T-helper 2 cell treated with Interferon-gamma antibody and Interleukin-4, amounts not matched to agents 5 μg/mL and 100 μg/mL, for 36 hours (primary cell): ENCODE measurements at regions not wholly inside any gene's neighbourhood (a gene's known extent, or its start where the extent isn't known, plus 50 kb on each side); places are given as distances from the start of the nearest gene placed in this dataset.

Source experiments
- DNase-seq: peaks from one replicate; pipeline ENCODE4 v3.0.0; 2021; ENCODE audit warnings: low spot score
- H3K27ac Mint-ChIP-seq: one replicate; pipeline ENCODE4 v1.8.0; 2021; ENCODE audit warnings: mild to moderate bottlenecking, mixed read lengths
- H3K27me3 Mint-ChIP-seq: one replicate; pipeline ENCODE4 v1.8.0; 2021; ENCODE audit warnings: low read depth, mixed read lengths
- H3K36me3 Mint-ChIP-seq: one replicate; pipeline ENCODE4 v1.8.0; 2021; ENCODE audit warnings: low read depth, mixed read lengths
- H3K4me1 Mint-ChIP-seq: one replicate; pipeline ENCODE4 v1.8.0; 2021; ENCODE audit warnings: low read depth, mixed read lengths
- H3K4me3 Mint-ChIP-seq: one replicate; pipeline ENCODE4 v1.8.0; 2022; ENCODE audit warnings: mild to moderate bottlenecking, moderate library complexity, mixed read lengths
- H3K9me3 Mint-ChIP-seq: one replicate; pipeline ENCODE4 v1.8.0; 2021; ENCODE audit warnings: mixed read lengths

- H3K36me3 Mint-ChIP-seq = no peaks in the 10 kb centered on the region
These were observed 173.9 kb downstream of the GXYLT1 start for GRCh38 chr12:41970744-41971143.

GRCh38 chr12:41968599-41968998 is 176.1 kb downstream of the GXYLT1 start:
- Mint-ChIP-seq H3K4me1 (no peaks in the 10 kb centered on the region), H3K36me3 (no peaks in the 10 kb centered on the region), H3K4me3 (no peak overlapping the region), H3K9me3 (no peaks in the 10 kb centered on the region), H3K27ac (no peak overlapping the region), H3K27me3 (peaks cover 3% of the 10 kb centered on the region)
- DNase-seq = no peak

More at GRCh38 chr12:41970744-41971143, 173.9 kb downstream of the GXYLT1 start:
- Mint-ChIP-seq H3K4me1 (no peaks in the 10 kb centered on the region), H3K9me3 (no peaks in the 10 kb centered on the region), H3K4me3 (no peak overlapping the region), H3K27me3 (no peaks in the 10 kb centered on the region), H3K27ac (no peak overlapping the region)
- DNase-seq = no peak

- Mint-ChIP-seq H3K9me3 (no peaks in the 10 kb centered on the region), H3K27me3 (peaks cover 3% of the 10 kb centered on the region), H3K27ac (no peak overlapping the region), H3K4me3 (no peak overlapping the region), H3K36me3 (no peaks in the 10 kb centered on the region), H3K4me1 (no peaks in the 10 kb centered on the region)
- DNase-seq = no peak
These were observed 176.8 kb downstream of the GXYLT1 start for GRCh38 chr12:41967668-41968500.

GRCh38 chr12:41966916-41967315 is 177.8 kb downstream of the GXYLT1 start:
- H3K4me1 Mint-ChIP-seq = no peaks in the 10 kb centered on the region
- no peaks in the 10 kb centered on the region for H3K9me3 Mint-ChIP-seq
- peaks cover 3% of the 10 kb centered on the region for H3K27me3 Mint-ChIP-seq
- H3K27ac Mint-ChIP-seq = no peak overlapping the region
- no peak for DNase-seq
- no peaks in the 10 kb centered on the region for H3K36me3 Mint-ChIP-seq
- H3K4me3 Mint-ChIP-seq = no peak overlapping the region

GRCh38 chr12:41966001-41966400 is 178.7 kb downstream of the GXYLT1 start:
- Mint-ChIP-seq H3K36me3 (no peaks in the 10 kb centered on the region), H3K27me3 (peaks cover 3% of the 10 kb centered on the region), H3K4me3 (no peak overlapping the region), H3K9me3 (no peaks in the 10 kb centered on the region), H3K27ac (no peak overlapping the region), H3K4me1 (no peaks in the 10 kb centered on the region)
- DNase-seq = no peak

- no peak overlapping the region for H3K4me3 Mint-ChIP-seq
- H3K9me3 Mint-ChIP-seq = no peaks in the 10 kb centered on the region
- H3K4me1 Mint-ChIP-seq = no peaks in the 10 kb centered on the region
- no peak overlapping the region for H3K27ac Mint-ChIP-seq
- H3K36me3 Mint-ChIP-seq = no peaks in the 10 kb centered on the region
- no peak for DNase-seq
- H3K27me3 Mint-ChIP-seq = peaks cover 3% of the 10 kb centered on the region
These were observed 181.3 kb downstream of the GXYLT1 start for GRCh38 chr12:41963398-41963797.

- H3K4me3 Mint-ChIP-seq = no peak overlapping the region
- H3K36me3 Mint-ChIP-seq = no peaks in the 10 kb centered on the region
- no peaks in the 10 kb centered on the region for H3K9me3 Mint-ChIP-seq
- peaks cover 3% of the 10 kb centered on the region for H3K27me3 Mint-ChIP-seq
- DNase-seq = no peak
- H3K4me1 Mint-ChIP-seq = no peaks in the 10 kb centered on the region
- H3K27ac Mint-ChIP-seq = no peak overlapping the region
These were observed 182.5 kb downstream of the GXYLT1 start for GRCh38 chr12:41962171-41962572.

- Mint-ChIP-seq H3K4me1 (no peaks in the 10 kb centered on the region), H3K27ac (no peak overlapping the region), H3K9me3 (no peaks in the 10 kb centered on the region), H3K36me3 (no peaks in the 10 kb centered on the region), H3K4me3 (no peak overlapping the region), H3K27me3 (no peaks in the 10 kb centered on the region)
- DNase-seq = no peak
These were observed 185.4 kb downstream of the GXYLT1 start for GRCh38 chr12:41959271-41959670.

GRCh38 chr12:41956353-41956752 is 188.3 kb downstream of the GXYLT1 start:
- Mint-ChIP-seq H3K36me3 (no peaks in the 10 kb centered on the region), H3K4me1 (no peaks in the 10 kb centered on the region), H3K4me3 (no peak overlapping the region), H3K27ac (no peak overlapping the region), H3K9me3 (no peaks in the 10 kb centered on the region), H3K27me3 (peaks cover 3% of the 10 kb centered on the region)
- no peak for DNase-seq

GRCh38 chr12:41950455-41950854 is 194.2 kb downstream of the GXYLT1 start:
- Mint-ChIP-seq H3K27me3 (peaks cover 4% of the 10 kb centered on the region), H3K9me3 (peaks cover 7% of the 10 kb centered on the region), H3K4me3 (no peak overlapping the region), H3K36me3 (no peaks in the 10 kb centered on the region), H3K4me1 (no peaks in the 10 kb centered on the region), H3K27ac (no peak overlapping the region)
- no peak for DNase-seq

GRCh38 chr12:41946106-41946505 is 198.6 kb downstream of the GXYLT1 start:
- Mint-ChIP-seq H3K9me3 (peaks cover 7% of the 10 kb centered on the region), H3K36me3 (no peaks in the 10 kb centered on the region)

GRCh38 chr12:41944216-41944615 is 200.5 kb downstream of the GXYLT1 start:
- no peak for DNase-seq
- Mint-ChIP-seq H3K4me1 (no peaks in the 10 kb centered on the region), H3K4me3 (no peak overlapping the region), H3K9me3 (peaks cover 7% of the 10 kb centered on the region), H3K27ac (no peak overlapping the region), H3K27me3 (peaks cover 3% of the 10 kb centered on the region), H3K36me3 (no peaks in the 10 kb centered on the region)

More at GRCh38 chr12:41946106-41946505, 198.6 kb downstream of the GXYLT1 start:
- Mint-ChIP-seq H3K4me3 (no peak overlapping the region), H3K27ac (no peak overlapping the region), H3K27me3 (no peaks in the 10 kb centered on the region), H3K4me1 (no peaks in the 10 kb centered on the region)
- DNase-seq = no peak

- DNase-seq = no peak
These were observed 201.0 kb downstream of the GXYLT1 start for GRCh38 chr12:41943671-41944070.

GRCh38 chr12:41942354-41942753 is 202.3 kb downstream of the GXYLT1 start:
- Mint-ChIP-seq H3K9me3 (peaks cover 7% of the 10 kb centered on the region), H3K27ac (no peak overlapping the region), H3K36me3 (no peaks in the 10 kb centered on the region), H3K4me1 (no peaks in the 10 kb centered on the region), H3K27me3 (peaks cover 6% of the 10 kb centered on the region), H3K4me3 (no peak overlapping the region)
- DNase-seq = no peak

More at GRCh38 chr12:41943671-41944070, 201.0 kb downstream of the GXYLT1 start:
- no peaks in the 10 kb centered on the region for H3K4me1 Mint-ChIP-seq
- peaks cover 7% of the 10 kb centered on the region for H3K9me3 Mint-ChIP-seq
- peaks cover 4% of the 10 kb centered on the region for H3K27me3 Mint-ChIP-seq
- no peaks in the 10 kb centered on the region for H3K36me3 Mint-ChIP-seq
- no peak overlapping the region for H3K4me3 Mint-ChIP-seq
- no peak overlapping the region for H3K27ac Mint-ChIP-seq

GRCh38 chr12:41941079-41941478 is 203.6 kb downstream of the GXYLT1 start:
- peaks cover 10% of the 10 kb centered on the region for H3K27me3 Mint-ChIP-seq
- H3K9me3 Mint-ChIP-seq = no peaks in the 10 kb centered on the region
- H3K4me1 Mint-ChIP-seq = no peaks in the 10 kb centered on the region
- no peaks in the 10 kb centered on the region for H3K36me3 Mint-ChIP-seq
- no peak for DNase-seq
- H3K27ac Mint-ChIP-seq = no peak overlapping the region
- no peak overlapping the region for H3K4me3 Mint-ChIP-seq
